Stimulated activated CD4-positive, alpha-beta T cell treated with anti-CD3 and anti-CD28 coated beads, Interleukin-15, amount 100 ng/mL, for 48 hours (primary cell): ENCODE measurements at regions not wholly inside any gene's neighbourhood (a gene's known extent, or its start where the extent isn't known, plus 50 kb on each side); places are given as distances from the start of the nearest gene placed in this dataset.
"Not testable (repeated sequence)": the region's sequence is repeated elsewhere in the genome, so short reads cannot be mapped to it uniquely, and the experiment has no call there.

Experiments
- DNase-seq, 2 donors: peaks; one replicate each; pipeline ENCODE4 v3.0.0-alpha.2; 2020; ENCODE audit warnings: low read depth in 2 of 2

- DNase-seq, result no peak
These were observed 910.2 kb upstream of the NUDT12 start for GRCh38 chr5:104472811-104473210.

- DNase-seq, result no peak
These were observed 893.5 kb upstream of the NUDT12 start for GRCh38 chr5:104456122-104456521.

- no peak for DNase-seq
These were observed 890.0 kb upstream of the NUDT12 start for GRCh38 chr5:104452550-104452949.

- not testable (repeated sequence) for DNase-seq
These were observed 889.3 kb upstream of the NUDT12 start for GRCh38 chr5:104451911-104452310.

GRCh38 chr5:104444656-104445055 is 882.1 kb upstream of the NUDT12 start:
- no peak for DNase-seq

- no peak for DNase-seq
These were observed 881.1 kb upstream of the NUDT12 start for GRCh38 chr5:104443706-104444105.

- no peak for DNase-seq
These were observed 869.4 kb upstream of the NUDT12 start for GRCh38 chr5:104431981-104432380.

- DNase-seq, result no peak
These were observed 868.5 kb upstream of the NUDT12 start for GRCh38 chr5:104431002-104431620.

- no peak for DNase-seq
These were observed 867.3 kb upstream of the NUDT12 start for GRCh38 chr5:104429911-104430310.

GRCh38 chr5:104421431-104421830 is 858.8 kb upstream of the NUDT12 start:
- DNase-seq, result no peak

- DNase-seq, result no peak
These were observed 855.5 kb upstream of the NUDT12 start for GRCh38 chr5:104418056-104418455.

- DNase-seq, result no peak
These were observed 850.2 kb upstream of the NUDT12 start for GRCh38 chr5:104412649-104413240.

GRCh38 chr5:104400941-104401340 is 838.4 kb upstream of the NUDT12 start:
- no peak for DNase-seq

- DNase-seq, result no peak
These were observed 823.3 kb upstream of the NUDT12 start for GRCh38 chr5:104385906-104386305.

- no peak for DNase-seq
These were observed 812.8 kb upstream of the NUDT12 start for GRCh38 chr5:104375345-104375744.

- DNase-seq, result no peak
These were observed 810.2 kb upstream of the NUDT12 start for GRCh38 chr5:104372796-104373195.

- no peak for DNase-seq
These were observed 809.8 kb upstream of the NUDT12 start for GRCh38 chr5:104372376-104372775.

- DNase-seq, result no peak
These were observed 807.9 kb upstream of the NUDT12 start for GRCh38 chr5:104370523-104370922.

- no peak for DNase-seq
These were observed 805.4 kb upstream of the NUDT12 start for GRCh38 chr5:104367978-104368377.

GRCh38 chr5:104363567-104363966 is 801.0 kb upstream of the NUDT12 start:
- DNase-seq, result no peak

- DNase-seq, result no peak
These were observed 799.3 kb upstream of the NUDT12 start for GRCh38 chr5:104361932-104362331.

- DNase-seq, result no peak
These were observed 792.8 kb upstream of the NUDT12 start for GRCh38 chr5:104355350-104355749.

GRCh38 chr5:104353371-104353770 is 790.8 kb upstream of the NUDT12 start:
- DNase-seq, result no peak

- DNase-seq, result no peak
These were observed 790.4 kb upstream of the NUDT12 start for GRCh38 chr5:104352954-104353353.
